ENCODE measurements at regions not wholly inside any gene's neighbourhood (a gene's known extent, or its start where the extent isn't known, plus 50 kb on each side); places are given as distances from the start of the nearest gene placed in this dataset.

DNA sequence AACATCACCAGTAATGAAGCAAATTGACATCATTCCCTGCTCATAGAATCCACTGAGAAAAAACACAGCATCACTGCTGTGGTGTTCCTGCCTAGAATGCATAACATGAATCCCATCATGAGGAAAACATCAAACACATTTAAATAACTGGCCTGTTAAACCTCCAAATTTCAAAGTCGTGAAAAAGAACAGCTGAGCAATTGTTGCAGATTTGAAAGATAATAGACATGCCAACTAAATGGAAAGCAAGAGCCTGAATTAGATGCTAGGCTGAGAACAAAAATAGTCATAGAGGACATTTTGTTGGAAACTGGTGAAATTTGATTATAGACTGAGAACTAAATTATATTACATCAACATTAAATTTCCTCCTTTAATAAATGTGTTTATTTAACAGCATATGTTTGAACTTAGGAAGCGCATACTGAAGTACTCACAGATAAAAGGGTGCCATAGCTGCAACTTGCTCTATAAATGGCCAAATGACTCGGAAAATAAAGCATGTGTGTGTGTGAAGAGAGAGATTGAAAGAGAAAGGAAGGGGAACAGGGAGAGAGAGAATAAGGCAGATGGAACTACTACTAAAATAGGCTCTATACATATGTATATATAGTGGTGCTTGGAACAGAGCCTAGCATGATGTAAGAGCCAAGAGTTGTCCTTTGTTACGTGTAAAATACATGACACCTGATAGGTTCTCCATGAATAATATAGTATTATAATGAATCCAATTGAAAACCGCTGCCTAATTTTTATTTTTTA is 305.0 kb upstream of the MON1B start:
- FAIRE-seq (no peak), DNase-seq (ENCODE audit: extremely low spot score, insufficient read length, low read depth) (no peak)

DNA sequence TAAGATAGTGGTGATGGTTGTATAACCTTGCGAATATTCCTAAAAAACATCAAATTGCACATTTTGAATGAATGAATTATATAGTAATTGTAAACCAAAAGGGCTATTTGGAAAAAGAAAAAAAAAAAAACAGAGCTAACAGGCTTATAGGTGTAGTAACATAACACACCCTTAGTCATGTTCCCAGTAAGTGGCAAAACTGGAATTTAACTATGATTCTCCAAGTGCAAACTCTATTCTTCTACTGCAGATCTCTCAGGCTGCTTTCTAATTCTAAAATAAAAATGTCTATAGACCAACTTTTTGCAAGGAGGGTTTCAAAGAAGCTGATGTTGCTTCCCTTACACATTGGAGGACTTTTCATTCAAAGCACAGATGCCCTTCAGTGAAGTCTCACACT is 293.2 kb upstream of the MON1B start:
- FAIRE-seq (no peak), DNase-seq (ENCODE audit: extremely low spot score, insufficient read length, low read depth) (no peak)

DNA sequence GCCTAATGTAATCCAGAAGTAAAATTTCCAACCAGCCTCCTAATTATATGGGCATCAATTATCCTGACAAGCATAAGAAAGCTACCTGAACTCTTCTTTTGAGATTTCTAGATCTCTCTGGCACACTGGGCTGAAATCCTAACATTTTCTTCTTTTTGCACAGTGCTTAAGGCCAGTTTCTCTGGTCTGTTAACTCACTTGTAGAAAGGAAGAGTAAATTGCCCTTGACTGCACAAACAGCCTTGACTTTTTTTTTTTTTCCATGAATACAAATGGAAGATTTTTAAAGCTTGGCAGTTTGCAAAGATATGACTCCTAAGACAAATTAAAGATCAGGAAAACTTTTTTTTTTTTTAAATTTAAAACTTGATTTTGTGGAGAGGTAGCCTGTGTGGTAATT is 291.2 kb upstream of the MON1B start:
- DNase-seq (ENCODE audit: extremely low spot score, insufficient read length, low read depth) (no peak), FAIRE-seq (no peak)

DNA sequence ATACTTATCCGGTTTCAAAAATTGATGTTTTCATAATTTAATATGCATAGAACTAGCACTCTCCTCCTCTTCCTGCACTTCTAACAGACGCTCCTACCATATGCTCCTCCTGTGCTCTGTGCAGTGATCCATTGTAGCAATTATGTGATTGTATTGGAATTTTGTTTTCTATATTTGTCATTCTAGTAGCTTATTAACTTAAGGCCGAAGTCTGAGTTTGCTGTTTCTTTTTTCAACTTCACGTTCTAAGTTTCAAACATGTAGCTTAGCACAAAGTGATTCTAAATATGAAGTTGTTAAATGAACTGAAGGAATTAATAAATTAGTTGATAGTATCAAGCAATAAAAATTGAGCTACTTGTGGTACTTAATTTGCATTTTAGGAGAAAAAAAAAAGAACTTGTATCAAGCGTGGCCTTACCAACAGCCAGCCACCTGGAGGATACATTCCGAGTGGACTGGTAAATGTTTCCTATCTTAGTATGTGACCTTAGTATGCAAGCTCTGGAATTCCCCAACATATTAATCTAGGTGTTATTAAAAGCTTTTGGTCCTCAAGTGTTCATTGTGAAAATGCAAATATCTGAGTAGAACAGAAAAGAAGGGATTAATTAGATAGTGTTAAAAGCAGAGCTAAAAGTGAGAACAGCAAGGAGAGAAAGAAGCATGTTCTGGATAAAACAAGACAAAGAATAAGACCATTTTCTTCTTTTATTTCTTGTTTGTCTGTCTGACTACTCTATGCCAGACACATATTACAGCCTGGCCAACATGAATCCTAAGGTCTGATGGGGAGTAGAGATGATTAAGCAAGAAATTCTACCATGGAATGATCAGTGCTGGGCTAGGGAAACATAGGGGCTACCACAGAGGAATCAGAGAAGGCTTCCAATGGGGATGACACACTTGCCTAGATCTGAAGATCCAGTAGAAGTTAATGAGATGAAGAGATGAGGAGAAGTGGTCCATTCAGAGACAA is 290.4 kb upstream of the MON1B start:
- DNase-seq (ENCODE audit: extremely low spot score, insufficient read length, low read depth) (no peak), FAIRE-seq (no peak)

DNA sequence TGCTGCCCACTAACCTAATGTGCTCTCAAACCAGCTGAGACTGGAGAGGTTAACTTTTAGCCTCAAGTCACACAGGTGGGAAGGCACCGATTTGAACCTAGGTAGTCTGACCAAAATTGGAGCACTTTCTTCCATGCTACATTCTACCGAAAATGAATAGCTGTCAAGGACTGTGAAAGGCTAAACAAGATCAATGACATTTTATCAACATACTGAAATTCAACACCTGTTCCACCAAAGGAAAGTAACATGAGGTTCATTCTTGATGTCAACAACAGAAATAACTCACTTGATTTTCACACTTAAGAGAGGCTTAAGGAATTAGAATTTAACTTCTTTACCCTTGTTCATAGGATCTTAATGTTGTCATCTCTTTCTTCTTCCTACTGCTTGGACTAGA is 284.4 kb upstream of the MON1B start:
- FAIRE-seq, result no peak
- DNase-seq (ENCODE audit: extremely low spot score, insufficient read length, low read depth), result no peak

DNA sequence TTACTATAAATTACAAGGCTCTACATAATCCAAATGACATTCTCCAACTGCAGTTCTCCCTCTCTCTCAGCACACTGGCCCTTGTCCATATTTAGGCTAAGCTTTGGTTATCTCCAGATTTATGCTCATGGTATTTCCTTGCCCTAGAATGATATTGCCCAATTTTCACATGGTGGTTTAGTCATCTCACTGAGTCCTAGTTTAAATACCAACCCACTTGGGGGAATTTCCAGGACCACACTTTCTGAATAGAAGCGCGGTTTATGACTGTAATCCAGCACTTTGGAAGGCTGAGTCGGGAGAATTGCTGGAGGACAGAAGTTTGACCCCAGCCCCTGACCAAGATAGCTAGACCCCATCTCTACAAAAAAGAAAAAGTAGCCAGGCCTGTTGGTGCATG is 280.1 kb upstream of the MON1B start:
- FAIRE-seq (no peak), DNase-seq (ENCODE audit: extremely low spot score, insufficient read length, low read depth) (no peak)

DNA sequence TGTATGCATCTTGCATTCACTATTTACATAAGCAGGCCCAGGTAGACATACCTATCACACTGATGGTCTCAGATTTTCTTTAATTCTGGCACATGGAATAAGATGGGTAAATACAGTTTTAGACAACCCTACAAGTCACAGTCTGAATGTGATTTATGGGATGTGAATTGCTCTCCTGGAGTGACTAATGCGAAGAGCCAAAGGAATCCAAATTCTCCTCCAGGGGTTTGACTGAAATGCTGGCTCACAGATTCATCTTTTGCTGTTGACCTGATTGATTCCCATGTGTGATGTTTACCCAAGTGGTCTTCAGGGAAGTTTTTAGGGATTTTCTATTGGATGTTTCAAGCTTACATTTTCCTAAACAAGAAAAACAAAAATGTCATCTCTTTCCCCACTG is 277.9 kb upstream of the MON1B start:
- FAIRE-seq, result no peak
- DNase-seq (ENCODE audit: extremely low spot score, insufficient read length, low read depth), result no peak

DNA sequence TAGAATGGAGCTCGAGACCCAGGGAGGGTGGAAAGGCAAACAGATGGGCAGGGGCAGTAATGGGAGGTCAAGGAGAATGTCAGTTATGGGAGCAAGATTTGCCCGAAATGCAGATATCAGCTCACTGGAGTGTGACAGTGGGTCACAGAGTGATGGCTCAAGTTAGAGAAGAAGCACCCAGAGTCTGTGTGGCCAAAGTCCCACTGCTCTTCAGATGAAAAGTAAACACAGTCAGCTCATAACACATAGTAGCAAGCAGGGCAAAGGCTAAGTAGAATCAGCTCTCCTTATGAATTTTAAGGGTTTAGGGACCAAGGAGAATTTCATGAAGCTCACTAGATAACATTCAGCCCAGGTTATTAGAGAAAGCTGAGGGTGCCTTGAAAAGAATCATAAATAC is 264.9 kb upstream of the MON1B start:
- FAIRE-seq (no peak), DNase-seq (ENCODE audit: extremely low spot score, insufficient read length, low read depth) (no peak)

DNA sequence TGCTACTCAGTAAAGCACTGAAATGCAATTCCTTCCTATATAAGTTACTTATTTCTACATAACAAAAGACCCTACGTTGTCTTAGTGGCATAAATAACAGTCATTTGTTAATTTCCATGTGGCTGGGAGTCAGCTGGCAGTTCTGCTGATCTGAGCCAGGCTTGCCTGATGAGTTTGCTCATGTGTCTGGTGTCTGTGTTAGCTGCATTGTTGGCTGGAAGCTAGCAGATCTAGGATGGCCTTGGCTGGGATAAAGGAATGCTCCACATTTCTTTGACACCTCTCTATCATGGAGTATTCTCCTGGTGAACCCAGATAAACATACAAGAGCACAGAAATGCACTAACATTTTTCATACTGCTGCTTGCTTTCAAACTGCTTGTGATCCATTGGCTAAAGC is 264.4 kb upstream of the MON1B start:
- FAIRE-seq (no peak), DNase-seq (ENCODE audit: extremely low spot score, insufficient read length, low read depth) (no peak)

DNA sequence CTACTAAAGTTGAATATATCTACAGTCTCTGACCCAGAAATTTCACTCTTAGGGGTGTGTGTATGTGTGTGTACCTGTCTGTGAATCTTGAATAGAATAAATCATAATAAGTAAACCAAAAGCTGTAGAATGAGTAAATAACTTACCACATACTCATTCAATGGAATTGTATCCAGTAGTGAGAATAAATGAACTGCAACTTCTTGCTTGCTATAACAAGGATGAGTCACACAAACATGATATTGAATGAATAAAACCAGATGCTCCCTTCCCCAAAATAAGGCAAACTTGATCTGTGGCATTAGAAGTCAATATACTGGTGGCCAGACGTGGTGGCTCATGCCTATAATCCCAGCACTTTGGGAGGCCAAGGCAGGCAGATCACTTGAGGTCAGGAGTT is 259.8 kb upstream of the MON1B start:
- FAIRE-seq (no peak), DNase-seq (ENCODE audit: extremely low spot score, insufficient read length, low read depth) (no peak)

DNA sequence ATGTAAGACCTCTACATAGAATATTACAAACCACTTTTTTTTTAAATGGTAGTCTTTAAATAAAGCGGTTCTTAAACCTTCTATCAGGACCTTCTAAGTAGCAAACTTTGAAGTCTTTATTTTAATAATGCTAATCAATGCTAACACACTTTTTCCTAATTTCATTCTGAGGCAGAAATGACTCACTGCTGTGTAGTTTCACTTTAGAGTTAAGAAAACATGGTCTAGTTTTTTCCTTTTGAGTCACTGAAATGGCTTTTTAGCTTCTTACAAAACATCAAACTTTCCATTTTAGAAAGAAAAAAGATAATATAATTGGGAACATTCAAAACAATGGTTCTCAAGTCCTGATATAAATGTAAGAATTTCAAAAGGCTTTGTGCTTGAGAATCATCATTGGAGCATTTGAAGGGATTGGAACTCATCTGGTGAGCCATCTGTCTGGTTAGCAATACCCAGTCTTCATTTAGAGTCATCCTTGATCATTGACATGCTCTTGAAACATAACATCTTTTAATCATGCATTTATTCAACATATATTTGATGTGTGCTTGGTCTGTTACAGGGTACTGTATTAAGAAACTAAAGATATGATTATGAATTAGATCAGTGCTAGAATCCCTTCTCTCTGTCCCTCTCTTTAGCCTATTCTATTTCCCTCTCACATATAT is 258.3 kb upstream of the MON1B start:
- DNase-seq (ENCODE audit: extremely low spot score, insufficient read length, low read depth) (no peak), FAIRE-seq (no peak)

DNA sequence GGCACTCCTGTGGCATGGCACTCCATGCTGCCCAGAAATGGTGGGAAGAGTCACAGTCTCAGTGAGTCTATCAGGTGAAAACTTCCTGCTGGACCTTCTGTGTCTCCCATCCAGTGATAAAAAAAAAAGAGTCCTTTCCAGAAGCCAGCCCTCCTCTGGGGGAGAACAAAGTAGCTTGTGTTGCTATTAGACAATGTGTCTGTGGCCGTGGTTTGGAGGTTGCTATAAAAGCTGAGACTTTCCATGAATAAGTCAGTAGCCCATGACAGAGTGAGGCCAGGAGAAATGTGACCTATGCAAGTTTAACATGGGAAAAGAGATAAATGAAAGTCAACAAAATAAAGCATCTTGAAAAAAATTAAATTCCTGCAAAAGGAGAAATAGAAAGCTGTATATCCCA is 250.7 kb upstream of the MON1B start:
- DNase-seq (ENCODE audit: extremely low spot score, insufficient read length, low read depth) (no peak), FAIRE-seq (no peak)

DNA sequence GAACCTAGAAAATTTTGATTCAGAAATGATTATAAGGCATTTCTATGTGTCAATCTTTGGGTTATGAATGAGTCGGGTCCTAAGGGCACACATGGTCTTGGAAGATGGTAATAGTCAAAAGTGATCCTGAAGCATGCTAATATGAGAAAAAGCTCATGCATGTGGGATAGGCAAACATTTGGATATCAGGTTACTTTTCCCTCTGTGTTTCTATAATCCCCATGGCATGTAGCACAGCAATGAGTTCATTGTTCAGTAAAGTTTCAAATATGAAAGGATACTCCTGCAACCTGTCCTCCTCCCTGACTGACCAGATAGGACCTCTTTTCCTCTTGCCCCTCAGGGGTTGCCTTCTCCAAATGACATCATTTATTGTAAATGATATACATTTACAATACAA is 249.9 kb upstream of the MON1B start:
- DNase-seq (ENCODE audit: extremely low spot score, insufficient read length, low read depth) (no peak), FAIRE-seq (no peak)

DNA sequence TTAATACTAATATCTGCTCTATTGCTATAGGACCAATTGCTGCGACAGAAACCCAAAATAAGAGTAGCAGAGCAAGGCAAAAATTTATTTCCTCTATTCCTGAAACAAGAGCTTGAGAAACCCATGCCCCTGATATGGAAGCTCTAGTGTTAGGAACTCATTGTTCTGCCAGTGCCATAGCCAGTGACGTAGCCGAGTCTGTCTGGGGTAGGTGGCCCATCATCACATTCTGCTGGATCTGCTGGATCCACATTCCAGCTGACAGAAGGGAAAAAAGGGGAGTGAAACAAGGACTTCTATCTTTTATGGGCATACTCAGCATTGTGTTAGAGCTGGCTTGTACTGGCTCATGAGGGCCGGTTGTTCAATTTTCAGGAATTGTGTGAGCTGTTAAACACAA is 248.9 kb upstream of the MON1B start:
- FAIRE-seq (no peak), DNase-seq (ENCODE audit: extremely low spot score, insufficient read length, low read depth) (no peak)

DNA sequence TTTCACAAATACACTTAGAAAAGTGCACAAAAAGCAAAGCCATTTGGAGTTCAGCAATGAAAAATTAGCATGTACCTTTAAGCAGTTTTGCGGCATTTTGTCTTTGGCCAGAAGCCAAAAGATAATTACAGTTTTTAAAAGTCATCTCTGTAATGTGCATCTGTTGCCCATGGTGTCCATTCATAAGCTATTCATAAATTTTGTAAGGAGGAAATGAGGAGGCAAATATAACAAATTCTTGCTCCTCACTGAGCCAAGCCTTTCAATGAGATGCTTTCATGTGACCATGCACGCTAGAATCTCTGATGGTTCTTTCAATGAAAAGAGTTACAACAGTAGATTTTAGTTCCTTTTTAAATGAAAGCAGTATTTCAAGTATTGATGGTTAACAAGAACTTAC is 247.1 kb upstream of the MON1B start:
- no peak for FAIRE-seq

DNA sequence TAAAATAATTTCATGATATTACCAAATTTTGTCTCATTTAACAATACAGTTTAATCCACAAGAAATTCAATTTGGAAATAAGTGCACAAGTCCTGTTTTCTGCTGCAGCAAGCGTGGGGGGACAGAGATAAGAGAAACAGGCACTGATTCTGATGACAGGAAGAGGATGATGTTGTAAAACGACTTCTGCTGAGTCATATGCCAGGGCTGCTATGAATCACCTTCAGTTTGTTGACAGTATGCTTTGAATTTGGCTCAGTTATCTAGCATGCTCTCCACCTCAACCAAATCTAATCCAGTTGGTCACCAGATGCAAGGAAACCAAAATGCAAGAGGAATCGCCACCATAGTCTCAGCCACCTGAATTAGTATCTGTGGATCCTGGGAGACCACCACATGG is 244.1 kb upstream of the MON1B start:
- DNase-seq (ENCODE audit: extremely low spot score, insufficient read length, low read depth) (no peak), FAIRE-seq (no peak)

More for the DNA sequence above, 247.1 kb upstream of the MON1B start:
- DNase-seq (ENCODE audit: extremely low spot score, insufficient read length, low read depth), result no peak

DNA sequence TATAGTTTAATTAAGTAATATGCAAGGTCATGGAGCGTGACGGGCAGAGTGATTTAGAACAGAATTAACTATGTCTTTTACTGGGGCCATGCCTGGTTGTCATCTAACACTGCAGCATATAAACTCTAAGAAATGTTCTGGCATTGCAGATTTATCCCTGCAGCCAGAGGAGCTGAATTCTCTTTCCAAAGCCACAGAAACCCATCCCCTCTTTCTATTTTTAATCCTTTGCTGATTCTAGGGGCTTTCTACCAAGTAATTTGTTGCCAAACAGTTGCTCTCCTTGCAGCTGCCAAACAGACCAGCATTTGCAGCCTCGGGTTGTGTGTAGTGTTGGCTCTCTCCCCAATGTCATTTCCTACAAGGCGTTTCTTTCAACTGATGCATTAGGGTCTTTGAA is 243.2 kb upstream of the MON1B start:
- DNase-seq (ENCODE audit: extremely low spot score, insufficient read length, low read depth), result no peak
- FAIRE-seq, result no peak

DNA sequence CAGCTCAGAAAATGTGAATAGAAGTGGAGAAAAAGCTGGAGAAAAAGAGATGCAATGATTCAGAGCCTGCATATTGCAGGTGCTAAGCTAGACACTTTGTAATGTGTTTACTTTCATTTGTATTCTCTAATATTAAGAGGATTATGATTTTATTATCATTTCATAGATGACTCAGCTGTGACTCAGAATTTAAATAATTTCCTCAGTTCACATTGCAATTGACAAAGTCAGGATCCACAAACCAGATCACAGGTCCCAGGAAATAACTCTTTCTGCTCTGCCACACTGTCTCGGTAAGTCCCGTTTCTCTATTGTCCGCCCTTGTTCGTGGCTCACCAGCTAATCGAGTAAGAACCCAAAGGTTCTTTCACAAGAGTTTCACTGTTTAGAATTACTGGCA is 235.4 kb upstream of the MON1B start:
- DNase-seq (ENCODE audit: extremely low spot score, insufficient read length, low read depth), result no peak
- FAIRE-seq, result no peak

DNA sequence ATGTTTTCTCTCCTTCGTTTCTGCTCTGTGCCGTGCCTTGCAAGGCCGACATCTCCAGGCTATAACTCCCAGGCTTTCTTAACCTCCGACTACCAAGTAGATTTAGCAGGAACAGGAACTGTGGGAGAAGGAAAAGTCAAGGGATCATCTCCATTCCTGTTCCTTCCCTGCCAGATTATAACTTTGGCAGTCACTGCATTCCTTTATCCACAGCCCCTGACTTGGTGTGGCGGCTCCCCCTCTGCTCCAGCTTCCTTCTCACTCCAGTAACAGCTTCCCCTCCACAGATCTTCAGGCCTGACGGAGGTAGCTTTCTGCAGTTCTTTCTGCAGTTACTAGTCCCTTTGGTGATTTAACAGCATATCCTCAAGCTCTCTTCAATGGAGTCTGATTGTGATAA is 234.6 kb upstream of the MON1B start:
- DNase-seq (ENCODE audit: extremely low spot score, insufficient read length, low read depth), result no peak
- no peak for FAIRE-seq

DNA sequence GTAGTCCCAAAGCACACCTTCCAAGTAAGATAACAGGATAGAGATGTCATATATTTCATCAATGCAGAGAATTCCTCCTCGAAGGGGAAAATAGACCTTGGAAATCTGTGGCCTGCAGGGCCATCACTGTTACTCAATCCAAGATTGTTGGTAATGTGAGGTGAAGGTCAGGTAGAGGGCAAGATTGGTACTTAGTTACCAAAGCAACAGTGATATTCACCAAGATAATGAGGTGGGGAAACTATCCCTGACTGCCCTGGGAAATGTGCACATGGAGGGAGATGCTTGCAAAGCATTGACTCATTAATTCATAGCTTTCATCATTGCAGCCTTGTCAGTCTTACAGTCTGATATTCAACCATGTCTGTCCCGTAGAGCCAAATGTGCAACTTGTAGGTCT is 234.1 kb upstream of the MON1B start:
- FAIRE-seq (no peak), DNase-seq (ENCODE audit: extremely low spot score, insufficient read length, low read depth) (no peak)

DNA sequence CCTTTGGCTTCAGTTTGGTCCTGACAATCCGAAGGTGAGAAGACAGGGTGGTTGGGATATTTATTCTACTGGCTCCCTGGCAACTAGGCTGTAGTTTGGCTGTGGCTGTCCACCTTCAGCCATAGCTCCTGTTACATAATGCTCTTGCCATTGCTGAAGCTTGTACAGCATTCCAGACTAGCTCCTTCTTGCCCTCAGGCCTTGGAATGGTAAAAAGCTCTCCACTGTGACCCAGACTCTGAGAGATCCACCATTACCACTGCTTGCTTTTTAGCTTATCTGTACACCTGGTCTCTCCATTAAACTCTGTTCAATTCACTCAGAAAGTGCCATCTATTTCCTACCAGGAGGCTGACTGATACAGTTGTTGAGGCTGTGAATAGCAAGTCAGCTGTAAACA is 231.8 kb upstream of the MON1B start:
- FAIRE-seq, result no peak

More for the DNA sequence above, 231.8 kb upstream of the MON1B start:
- no peak for DNase-seq (ENCODE audit: extremely low spot score, insufficient read length, low read depth)
